GM12874 (cell line): ENCODE measurements at regions not wholly inside any gene's neighbourhood (a gene's known extent, or its start where the extent isn't known, plus 50 kb on each side); places are given as distances from the start of the nearest gene placed in this dataset.

Experiments
- CTCF ChIP-seq: IDR thresholded peaks from 2 replicates; pipeline ENCODE4 v1.5.1; 2011; ENCODE audit warnings: low read depth, mild to moderate bottlenecking, control low read depth, low read length, moderate library complexity; ENCODE audit not compliant: insufficient read depth

- TF ChIP-seq CTCF: no peak
These were observed 203.2 kb downstream of the ANKRD60 start for GRCh38 chr20:58025233-58025632.

- TF ChIP-seq CTCF: no peak
These were observed 204.2 kb downstream of the ANKRD60 start for GRCh38 chr20:58024241-58024721.

DNA sequence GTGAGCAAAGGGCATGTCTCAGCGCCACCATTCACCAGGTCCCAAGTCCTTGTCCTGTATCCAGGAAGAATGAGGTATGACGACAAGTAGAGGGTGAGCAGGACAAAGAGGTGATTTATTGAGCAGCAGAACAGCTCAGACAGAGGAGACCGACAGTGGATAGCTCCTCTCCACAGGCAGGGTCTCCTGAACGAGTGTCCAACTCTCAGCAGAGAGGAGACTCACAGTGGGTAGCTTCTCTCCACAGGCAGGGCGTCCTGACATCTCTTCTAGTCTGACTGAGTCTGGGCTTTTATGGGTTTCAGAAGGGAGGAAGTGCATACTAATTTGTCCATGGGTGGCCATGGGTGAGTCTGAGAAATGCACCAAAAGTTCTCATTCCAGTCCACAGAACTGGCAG is 204.7 kb downstream of the ANKRD60 start:
- TF ChIP-seq CTCF: no peak

DNA sequence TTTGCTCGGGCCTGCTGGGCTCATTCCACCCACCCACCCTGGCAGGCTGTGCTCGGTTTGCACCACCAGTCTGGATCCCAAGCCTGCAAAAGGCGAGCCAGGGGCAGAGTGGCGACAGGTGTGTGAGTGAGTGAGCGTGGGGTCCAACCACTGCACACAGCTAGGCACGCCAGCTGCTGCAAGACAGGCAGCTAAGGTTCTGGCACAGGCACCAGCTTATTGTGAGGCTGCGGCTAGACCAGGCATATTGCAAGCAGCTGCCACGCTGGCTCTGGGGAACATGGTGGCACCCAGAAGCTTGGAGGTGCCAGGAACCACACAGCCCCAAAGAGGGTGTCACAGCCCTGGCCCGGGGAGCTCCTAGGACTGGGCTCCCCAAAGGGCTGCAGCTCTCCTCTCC is 205.1 kb downstream of the ANKRD60 start:
- TF ChIP-seq CTCF: no peak

DNA sequence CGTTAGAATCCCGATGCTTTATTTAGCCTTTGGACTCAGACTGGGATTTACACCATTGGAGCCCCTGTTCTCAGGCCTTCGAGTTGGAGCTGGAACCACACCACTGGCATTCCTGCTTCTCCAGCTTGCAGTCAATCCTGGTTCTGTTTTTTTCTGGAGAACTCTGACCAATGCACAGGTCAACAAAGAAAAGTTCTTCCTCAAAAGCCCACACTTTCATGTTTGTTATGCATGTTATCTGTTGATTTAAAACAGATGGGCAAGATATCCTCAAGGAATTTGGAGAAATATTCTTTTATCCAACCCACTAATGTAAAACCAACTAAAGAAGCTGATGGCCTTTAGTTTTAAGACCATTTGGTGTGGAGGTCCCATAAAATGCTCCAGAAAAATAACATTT is 205.7 kb downstream of the ANKRD60 start:
- no peak for TF ChIP-seq CTCF

- no peak for TF ChIP-seq CTCF
These were observed 207.0 kb downstream of the ANKRD60 start for GRCh38 chr20:58021481-58021880.

- TF ChIP-seq CTCF: no peak
These were observed 207.6 kb downstream of the ANKRD60 start for GRCh38 chr20:58020656-58021454.
